H9 (cell line): ENCODE measurements at regions not wholly inside any gene's neighbourhood (a gene's known extent, or its start where the extent isn't known, plus 50 kb on each side); places are given as distances from the start of the nearest gene placed in this dataset.

Experiments
- DNase-seq: peaks from one replicate; pipeline ENCODE4 v3.0.0-alpha.2; 2017
- H2AFZ ChIP-seq: one replicate; pipeline ENCODE4 v1.6.1; 2013; ENCODE audit warnings: mild to moderate bottlenecking, low read length, control low read depth, moderate library complexity
- H2AK5ac ChIP-seq: 2 replicates; pipeline ENCODE4 v1.6.1; 2013; ENCODE audit warnings: low read length, control low read depth, mixed read lengths; ENCODE audit not compliant: insufficient read length
- H2BK120ac ChIP-seq: one replicate; pipeline ENCODE4 v1.6.1; 2013; ENCODE audit warnings: low read depth, mild to moderate bottlenecking, low read length, control low read depth, inconsistent platforms; ENCODE audit not compliant: poor library complexity, severe bottlenecking
- H2BK12ac ChIP-seq: 2 replicates; pipeline ENCODE4 v1.6.1; 2013; ENCODE audit warnings: low read length, control low read depth, mixed read lengths, low read depth; ENCODE audit not compliant: insufficient read length
- H2BK15ac ChIP-seq: 2 replicates; pipeline ENCODE4 v1.6.1; 2013; ENCODE audit warnings: low read depth, low read length, control low read depth
- H2BK20ac ChIP-seq: one replicate; pipeline ENCODE4 v1.6.1; 2013; ENCODE audit warnings: low read depth, mild to moderate bottlenecking, low read length, control low read depth, inconsistent platforms; ENCODE audit not compliant: poor library complexity, severe bottlenecking
- H2BK5ac ChIP-seq: 2 replicates; pipeline ENCODE4 v1.6.1; 2013; ENCODE audit warnings: low read length, control low read depth, mixed read lengths; ENCODE audit not compliant: insufficient read length
- H3K14ac ChIP-seq: 2 replicates; pipeline ENCODE4 v1.6.1; 2013; ENCODE audit warnings: low read length, control low read depth; ENCODE audit not compliant: insufficient read depth
- H3K18ac ChIP-seq: 2 replicates; pipeline ENCODE4 v1.6.1; 2013; ENCODE audit warnings: low read depth, mild to moderate bottlenecking, mixed read lengths, low read length, control low read depth; ENCODE audit not compliant: insufficient read length
- H3K23ac ChIP-seq: 2 replicates; pipeline ENCODE4 v1.6.1; 2013; ENCODE audit warnings: low read length, control low read depth, mixed read lengths, low read depth; ENCODE audit not compliant: insufficient read length
- H3K23me2 ChIP-seq: 2 replicates; pipeline ENCODE4 v1.6.1; 2013; ENCODE audit warnings: low read depth, mild to moderate bottlenecking, mixed read lengths, low read length, control low read depth; ENCODE audit not compliant: insufficient read length, poor library complexity, severe bottlenecking
- H3K27ac ChIP-seq: 2 replicates; pipeline ENCODE4 v1.5.1; 2013; ENCODE audit warnings: low read length, control low read depth, mixed read lengths, low read depth; ENCODE audit not compliant: insufficient read length
- H3K27me3 ChIP-seq: 2 replicates; pipeline ENCODE4 v1.6.1; 2013; ENCODE audit warnings: low read length, control low read depth, inconsistent platforms; ENCODE audit not compliant: insufficient read depth
- H3K4ac ChIP-seq: 2 replicates; pipeline ENCODE4 v1.6.1; 2013; ENCODE audit warnings: low read depth, mild to moderate bottlenecking, control low read depth, inconsistent platforms, low read length, moderate library complexity
- H3K4me1 ChIP-seq: 2 replicates; pipeline ENCODE4 v1.6.1; 2013; ENCODE audit warnings: low read length, control low read depth, inconsistent platforms; ENCODE audit not compliant: insufficient read depth
- H3K4me2 ChIP-seq: 2 replicates; pipeline ENCODE4 v1.6.1; 2013; ENCODE audit warnings: low read length, control low read depth, mixed read lengths; ENCODE audit not compliant: insufficient read length, insufficient read depth
- H3K56ac ChIP-seq: 2 replicates; pipeline ENCODE4 v1.6.1; 2013; ENCODE audit warnings: low read depth, mild to moderate bottlenecking, mixed read lengths, low read length, control low read depth; ENCODE audit not compliant: insufficient read length
- H3K79me1 ChIP-seq: 2 replicates; pipeline ENCODE4 v1.6.1; 2013; ENCODE audit warnings: low read depth, mild to moderate bottlenecking, moderate library complexity, low read length, control low read depth, inconsistent platforms; ENCODE audit not compliant: insufficient read depth, poor library complexity, severe bottlenecking
- H3K79me2 ChIP-seq: 2 replicates; pipeline ENCODE4 v1.6.1; 2013; ENCODE audit warnings: low read length, control low read depth, inconsistent platforms; ENCODE audit not compliant: insufficient read depth
- H3K9ac ChIP-seq: 2 replicates; pipeline ENCODE4 v1.6.1; 2013; ENCODE audit warnings: low read length, control low read depth, mixed read lengths; ENCODE audit not compliant: insufficient read length; ENCODE audit errors: extremely low read depth
- H3K9me3 ChIP-seq: one replicate; pipeline ENCODE4 v1.6.1; 2013; ENCODE audit warnings: low read depth, low read length, inconsistent platforms; ENCODE audit not compliant: control insufficient read depth
- H3T11ph ChIP-seq: one replicate; pipeline ENCODE4 v1.6.1; 2013; ENCODE audit warnings: mild to moderate bottlenecking, low read length, control low read depth, inconsistent platforms
- H4K20me1 ChIP-seq: one replicate; pipeline ENCODE4 v1.6.1; 2013; ENCODE audit not compliant: control insufficient read depth, insufficient read length, insufficient read depth
- H4K5ac ChIP-seq: 2 replicates; pipeline ENCODE4 v1.6.1; 2013; ENCODE audit warnings: low read depth, mild to moderate bottlenecking, mixed read lengths, low read length, control low read depth; ENCODE audit not compliant: insufficient read length
- H4K8ac ChIP-seq: replicated peaks from 2 replicates; pipeline ENCODE4 v1.6.1; 2013; ENCODE audit warnings: low read length, control low read depth, mixed read lengths, low read depth; ENCODE audit not compliant: insufficient read length
- H4K91ac ChIP-seq: 2 replicates; pipeline ENCODE4 v1.6.1; 2013; ENCODE audit warnings: low read depth, mild to moderate bottlenecking, moderate library complexity, mixed read lengths, low read length, control low read depth; ENCODE audit not compliant: insufficient read length
- H3K27ac Mint-ChIP-seq, 3 experiments: 2 replicates in 2 of 3; 3 replicates in 1 of 3; pipeline ENCODE4 v1.8.0; 2020 to 2021; ENCODE audit warnings: mixed read lengths in 3 of 3, mild to moderate bottlenecking in 1 of 3, moderate library complexity in 1 of 3
- H3K27me3 Mint-ChIP-seq: 2 replicates; pipeline ENCODE4 v1.8.0; 2021; ENCODE audit warnings: low read depth, mild to moderate bottlenecking, moderate library complexity, mixed read lengths
- H3K36me3 Mint-ChIP-seq, 3 experiments: 2 replicates in 2 of 3; 3 replicates in 1 of 3; pipeline ENCODE4 v1.8.0; 2020 to 2021; ENCODE audit warnings: low read depth in 3 of 3, mixed read lengths in 3 of 3; ENCODE audit not compliant: insufficient read depth in 1 of 3
- H3K4me1 Mint-ChIP-seq, 2 experiments: 2 replicates each; pipeline ENCODE4 v1.8.0; 2020; ENCODE audit warnings: mixed read lengths in 2 of 2
- H3K4me3 Mint-ChIP-seq, 2 experiments: 2 replicates in 1 of 2; 3 replicates in 1 of 2; pipeline ENCODE4 v1.8.0; 2020 to 2021; ENCODE audit warnings: mild to moderate bottlenecking in 2 of 2, mixed read lengths in 2 of 2, moderate library complexity in 1 of 2
- H3K9me3 Mint-ChIP-seq, 2 experiments: 2 replicates in 1 of 2; 3 replicates in 1 of 2; pipeline ENCODE4 v1.8.0; 2020; ENCODE audit warnings: mild to moderate bottlenecking in 2 of 2, mixed read lengths in 2 of 2, moderate library complexity in 1 of 2
- WGBS: extraction: QIAGEN DNeasy Blood & Tissue Kit; methylation state at CpG from one replicate; pipeline ENCODE4 v1.1.7; 2013; ENCODE audit warnings: missing lambda C conversion rate, low lambda C conversion rate, mixed read lengths; ENCODE audit not compliant: insufficient read length; ENCODE audit errors: extremely low coverage; 5-methylcytosine and 5-hydroxymethylcytosine counted together
- TF ChIP-seq, protein P1 (sequence below): fragments of 200-600 bp; sonication (generic); conservative IDR thresholded peaks from 3 replicates; pipeline ENCODE4 v1.8.0; 2021; ENCODE audit warnings: antibody characterized with exemption, mild to moderate bottlenecking

DNA sequence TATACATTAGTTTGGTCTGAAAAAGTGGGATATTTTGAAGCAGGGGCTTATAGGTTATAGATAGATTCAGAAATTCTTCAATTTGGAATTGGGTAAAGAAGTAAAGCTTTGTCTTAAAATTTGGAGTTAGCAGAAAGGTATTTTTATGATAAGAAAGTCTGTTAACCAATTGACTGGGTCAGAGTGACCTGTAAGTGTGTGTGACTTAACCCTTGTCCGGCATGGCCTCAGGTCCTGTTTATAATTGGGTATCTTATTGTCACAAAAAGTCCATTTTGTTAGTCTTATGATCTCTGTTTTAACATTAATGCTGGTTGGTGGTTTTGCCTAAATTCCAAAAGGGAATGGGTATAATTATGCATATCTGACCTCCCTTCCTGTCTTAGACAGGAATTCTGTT, 444.2 kb upstream of the NAALADL2 start:
- WGBS = no CpG with 5 or more reads among the region's 1 CpG
- Mint-ChIP-seq H3K27ac (peak overlapping the region in 2 of 3 experiments; percentile 56 to 85; a peak in 3 of 7 replicates), H3K27me3 (no peaks in the 10 kb centered on the region)

More for the DNA sequence above, 444.2 kb upstream of the NAALADL2 start:
- Histone ChIP-seq H3K23me2 (no peaks in the 10 kb centered on the region), H3K79me1 (no peaks in the 10 kb centered on the region), H3K18ac (no peak overlapping the region), H4K20me1 (no peaks in the 10 kb centered on the region), H2BK15ac (no peak overlapping the region), H3K14ac (no peak overlapping the region), H2BK20ac (no peak overlapping the region), H3K79me2 (no peaks in the 10 kb centered on the region), H3K4me1 (peaks cover 2% of the 10 kb centered on the region; the same call in 1 of the 2 replicates), H2BK5ac (no peak overlapping the region), H4K5ac (no peak overlapping the region), H3K27ac (no peak overlapping the region), H2AFZ (no peak overlapping the region), H3K4ac (no peak overlapping the region), H3K56ac (no peak overlapping the region), H3K9ac (no peak overlapping the region), H3K27me3 (no peaks in the 10 kb centered on the region), H2BK12ac (no peak overlapping the region), H4K91ac (no peak overlapping the region), H3T11ph (no peak overlapping the region), H3K4me2 (no peak overlapping the region), H3K23ac (no peak overlapping the region), H4K8ac (no peak overlapping the region), H2BK120ac (no peak overlapping the region), H3K9me3 (no peaks in the 10 kb centered on the region), H2AK5ac (no peak overlapping the region)
- H3K9me3 Mint-ChIP-seq = no peaks in the 10 kb centered on the region
- no peak for DNase-seq
- peaks cover 0 to 3% (median 0%) of the 10 kb centered on the region in 3 experiments; a peak in 3 of 7 replicates for H3K36me3 Mint-ChIP-seq
- no peak overlapping the region for H3K4me3 Mint-ChIP-seq
- H3K4me1 Mint-ChIP-seq = peaks cover 28 to 33% of the 10 kb centered on the region in 2 experiments
- TF ChIP-seq, protein P1, sequence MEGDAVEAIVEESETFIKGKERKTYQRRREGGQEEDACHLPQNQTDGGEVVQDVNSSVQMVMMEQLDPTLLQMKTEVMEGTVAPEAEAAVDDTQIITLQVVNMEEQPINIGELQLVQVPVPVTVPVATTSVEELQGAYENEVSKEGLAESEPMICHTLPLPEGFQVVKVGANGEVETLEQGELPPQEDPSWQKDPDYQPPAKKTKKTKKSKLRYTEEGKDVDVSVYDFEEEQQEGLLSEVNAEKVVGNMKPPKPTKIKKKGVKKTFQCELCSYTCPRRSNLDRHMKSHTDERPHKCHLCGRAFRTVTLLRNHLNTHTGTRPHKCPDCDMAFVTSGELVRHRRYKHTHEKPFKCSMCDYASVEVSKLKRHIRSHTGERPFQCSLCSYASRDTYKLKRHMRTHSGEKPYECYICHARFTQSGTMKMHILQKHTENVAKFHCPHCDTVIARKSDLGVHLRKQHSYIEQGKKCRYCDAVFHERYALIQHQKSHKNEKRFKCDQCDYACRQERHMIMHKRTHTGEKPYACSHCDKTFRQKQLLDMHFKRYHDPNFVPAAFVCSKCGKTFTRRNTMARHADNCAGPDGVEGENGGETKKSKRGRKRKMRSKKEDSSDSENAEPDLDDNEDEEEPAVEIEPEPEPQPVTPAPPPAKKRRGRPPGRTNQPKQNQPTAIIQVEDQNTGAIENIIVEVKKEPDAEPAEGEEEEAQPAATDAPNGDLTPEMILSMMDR = no peak
